K562 (cell line): ENCODE measurements at regions not wholly inside any gene's neighbourhood (a gene's known extent, or its start where the extent isn't known, plus 50 kb on each side); places are given as distances from the start of the nearest gene placed in this dataset.

Experiments
- ATAC-seq: fragments of 200-7000 bp; cut with Tn5 transposase; 3 replicates; pipeline ENCODE4 v1.9.1; 2020; ENCODE audit warnings: moderate library complexity
- BruUV-seq: library from RNA; stranded (reverse); fragments of 400-500 nt; replicated peaks from 2 replicates; lab custom pipeline; 2021; lab: Mats Ljungman, UMichigan
- CTCF ChIA-PET: fragments of 300-600 bp; formaldehyde crosslinking; extraction: SDS; loops from one replicate; lab custom pipeline; 2021; ENCODE audit warnings: low intra/inter-chr PET ratio; lab: Yijun Ruan, JAX
- POLR2A ChIA-PET: fragments of 300-600, 350-650 bp; sonication (Branson Sonifier 250); formaldehyde crosslinking; extraction: SDS; loops from one replicate; lab custom pipeline; 2021; ENCODE audit warnings: antibody characterized with exemption, inconsistent platforms; lab: Yijun Ruan, JAX
- DNase-seq, 4 experiments: peaks; one replicate each; pipeline versions ENCODE4 v3.0.0 to v3.0.0-alpha.2; 2011 to 2018; ENCODE audit warnings: low spot score in 3 of 4, mixed read lengths in 3 of 4; ENCODE audit errors: extremely low read depth in 1 of 4
- FAIRE-seq: peaks from 2 replicates; lab custom pipeline; 2011; peaks lifted over from hg19 to GRCh38; lab: Jason Lieb, UNC
- H2AFZ ChIP-seq: 2 replicates; pipeline ENCODE4 v1.6.0; 2011; ENCODE audit warnings: low read depth, low read length, control low read depth, inconsistent platforms
- H3K27ac ChIP-seq: fragments of 200-600 bp; 3 replicates; pipeline ENCODE4 v1.8.0; 2011; ENCODE audit warnings: low read depth, mild to moderate bottlenecking, control low read depth, inconsistent platforms, low read length, moderate library complexity, mixed read lengths; ENCODE audit errors: extremely low read depth
- H3K27me3 ChIP-seq, 2 experiments: fragments of 300-600 bp in 1 of 2; 2 replicates in 1 of 2; 3 replicates in 1 of 2; pipeline versions ENCODE4 v1.6.0 to v1.8.0; 2011; ENCODE audit warnings: inconsistent platforms in 2 of 2, low read length in 2 of 2, mild to moderate bottlenecking in 1 of 2, mixed read lengths in 1 of 2, moderate library complexity in 1 of 2; ENCODE audit not compliant: control insufficient read depth in 2 of 2, insufficient read depth in 2 of 2
- H3K36me3 ChIP-seq: fragments of 300-600 bp; 3 replicates; pipeline ENCODE4 v1.8.0; 2011; ENCODE audit warnings: mild to moderate bottlenecking, low read length, inconsistent platforms; ENCODE audit not compliant: control insufficient read depth, insufficient read depth
- H3K4me1 ChIP-seq, 2 experiments: fragments of 200-600 bp in 1 of 2; replicated peaks in 1 of 2; 2 replicates in 1 of 2; 3 replicates in 1 of 2; pipeline versions ENCODE4 v1.5.1 to v1.8.0; 2011; ENCODE audit warnings: inconsistent platforms in 2 of 2, low read length in 2 of 2, mild to moderate bottlenecking in 1 of 2, mixed read lengths in 1 of 2, moderate library complexity in 1 of 2; ENCODE audit not compliant: control insufficient read depth in 2 of 2, insufficient read depth in 2 of 2
- H3K4me2 ChIP-seq: 2 replicates; pipeline ENCODE4 v1.6.1; 2011; ENCODE audit warnings: low read length, control low read depth, inconsistent platforms, mixed read lengths; ENCODE audit not compliant: insufficient read depth
- H3K4me3 ChIP-seq: fragments of 200-600 bp; sonication (generic), shearing (Covaris generic); 2 replicates; pipeline ENCODE4 v1.5.1; 2016; ENCODE audit warnings: control low read depth, inconsistent platforms
- H3K79me2 ChIP-seq: fragments of 200-600 bp; 3 replicates; pipeline ENCODE4 v1.8.0; 2011; ENCODE audit warnings: low read length, inconsistent platforms; ENCODE audit not compliant: control insufficient read depth, insufficient read depth
- H3K9ac ChIP-seq, 2 experiments: 2 replicates each; pipeline versions ENCODE4 v1.6.0 to v1.6.1; 2011; ENCODE audit warnings: low read depth in 2 of 2, low read length in 2 of 2, control low read depth in 1 of 2, inconsistent platforms in 1 of 2, mild to moderate bottlenecking in 1 of 2, mixed read lengths in 1 of 2; ENCODE audit not compliant: insufficient read depth in 1 of 2
- H3K9me1 ChIP-seq: one replicate; pipeline ENCODE4 v1.6.0; 2011; ENCODE audit warnings: inconsistent platforms, mild to moderate bottlenecking, low read length, moderate library complexity; ENCODE audit not compliant: control insufficient read depth, insufficient read depth
- H3K9me3 ChIP-seq: replicated peaks from 2 replicates; pipeline ENCODE4 v1.5.1; 2011; ENCODE audit warnings: low read depth, low read length, inconsistent platforms; ENCODE audit not compliant: control insufficient read depth, insufficient read depth
- H4K20me1 ChIP-seq: replicated peaks from 2 replicates; pipeline ENCODE4 v1.6.1; 2011; ENCODE audit warnings: low read length, inconsistent platforms, mixed read lengths; ENCODE audit not compliant: control insufficient read depth, insufficient read depth
- KDM4B ChIP-seq, 2 experiments: fragments of 450-650 bp in 1 of 2; sonication (generic) in 1 of 2; IDR thresholded peaks; 2 replicates each; pipeline ENCODE4 v1.6.1; 2016 to 2017; ENCODE audit warnings: borderline replicate concordance in 2 of 2, antibody characterized with exemption in 1 of 2, low read depth in 1 of 2, mild to moderate bottlenecking in 1 of 2
- NRF1 ChIP-seq, 2 experiments: fragments of 450-650 bp; IDR thresholded peaks in 1 of 2; conservative IDR thresholded peaks in 1 of 2; 2 replicates each; pipeline ENCODE4 v1.6.1; 2014; ENCODE audit warnings: mild to moderate bottlenecking in 2 of 2
- XRCC3 ChIP-seq: fragments of 450-650 bp; IDR thresholded peaks from 2 replicates; pipeline ENCODE4 v1.6.1; 2017; ENCODE audit warnings: mild to moderate bottlenecking, moderate library complexity
- WGBS: fragments of 100-300 bp; shearing (Covaris generic); methylation state at CpG from one replicate; pipeline ENCODE4 v1.1.6; 2016; ENCODE audit warnings: low coverage, mixed read lengths; ENCODE audit not compliant: insufficient coverage; ENCODE audit errors: missing lambda C conversion rate; 5-methylcytosine and 5-hydroxymethylcytosine counted together
- in situ Hi-C: fragments of 300-500 bp; cut with MboI; formaldehyde crosslinking; loops from 4 replicates; pipeline ENCODE4 v1.15.0; 2018; ENCODE audit warnings: inconsistent platforms, mixed read lengths
- intact Hi-C: fragments of 100-400 bp; cut with micrococcal nuclease; formaldehyde crosslinking; loops from 2 replicates; pipeline ENCODE4 v1.14.2; 2022
- TF ChIP-seq, protein P1 (sequence below): sonication (generic); formaldehyde crosslinking; IDR thresholded peaks from 2 replicates; pipeline ENCODE4 v1.8.0; 2022; ENCODE audit warnings: missing genetic modification reagents, mild to moderate bottlenecking, borderline replicate concordance

DNA sequence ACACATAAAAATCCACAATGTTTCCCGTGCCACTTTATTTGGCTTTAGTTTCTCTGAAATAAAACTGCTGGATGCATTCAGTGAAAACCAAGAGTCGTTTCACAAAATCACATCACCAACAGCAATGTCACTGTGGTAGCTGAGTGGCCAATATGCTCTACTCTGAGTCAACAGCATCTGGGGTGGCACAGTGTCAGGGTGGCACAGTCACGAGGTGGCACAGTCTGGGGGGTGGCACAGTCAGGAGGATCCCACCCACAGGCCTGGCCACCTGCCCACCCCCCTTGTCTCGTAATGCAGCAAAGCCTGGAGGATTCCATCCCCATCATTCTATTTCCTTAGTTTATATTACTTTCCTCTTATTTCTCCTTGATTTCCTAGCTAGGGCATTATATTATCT is 87.0 kb downstream of the ANKRD60 start:
- Histone ChIP-seq H3K4me2 (no peak overlapping the region), H3K36me3 (no peaks in the 10 kb centered on the region), H3K9me1 (no peaks in the 10 kb centered on the region), H3K27me3 (peaks cover 0 to 28% of the 10 kb centered on the region in 2 experiments; a peak in 2 of 5 replicates), H2AFZ (no peak overlapping the region), H4K20me1 (no peaks in the 10 kb centered on the region), H3K4me1 (no peaks in the 10 kb centered on the region), H3K9me3 (no peaks in the 10 kb centered on the region), H3K27ac (no peak overlapping the region), H3K9ac (no peak overlapping the region), H3K79me2 (no peaks in the 10 kb centered on the region), H3K4me3 (no peak overlapping the region)
- no peak for ATAC-seq
- 0% methylated on average over 4 of the region's 4 CpGs for WGBS
- FAIRE-seq, result no peak
- CTCF ChIA-PET, result no interaction called here
- POLR2A ChIA-PET, result interaction anchor here (0.9 kb wide), 1 partner anchor 11 kb away, joined by 3 read pairs; no protein-coding TSS in a partner anchor
- no TSS peak for BruUV-seq
- TF ChIP-seq KDM4B (IDR thresholded peaks at IDR 0.05; ENCODE audit: borderline replicate concordance in 2 of 2, low read depth in 1 of 2), result no peak
- no peak for TF ChIP-seq XRCC3
- TF ChIP-seq, protein P1, sequence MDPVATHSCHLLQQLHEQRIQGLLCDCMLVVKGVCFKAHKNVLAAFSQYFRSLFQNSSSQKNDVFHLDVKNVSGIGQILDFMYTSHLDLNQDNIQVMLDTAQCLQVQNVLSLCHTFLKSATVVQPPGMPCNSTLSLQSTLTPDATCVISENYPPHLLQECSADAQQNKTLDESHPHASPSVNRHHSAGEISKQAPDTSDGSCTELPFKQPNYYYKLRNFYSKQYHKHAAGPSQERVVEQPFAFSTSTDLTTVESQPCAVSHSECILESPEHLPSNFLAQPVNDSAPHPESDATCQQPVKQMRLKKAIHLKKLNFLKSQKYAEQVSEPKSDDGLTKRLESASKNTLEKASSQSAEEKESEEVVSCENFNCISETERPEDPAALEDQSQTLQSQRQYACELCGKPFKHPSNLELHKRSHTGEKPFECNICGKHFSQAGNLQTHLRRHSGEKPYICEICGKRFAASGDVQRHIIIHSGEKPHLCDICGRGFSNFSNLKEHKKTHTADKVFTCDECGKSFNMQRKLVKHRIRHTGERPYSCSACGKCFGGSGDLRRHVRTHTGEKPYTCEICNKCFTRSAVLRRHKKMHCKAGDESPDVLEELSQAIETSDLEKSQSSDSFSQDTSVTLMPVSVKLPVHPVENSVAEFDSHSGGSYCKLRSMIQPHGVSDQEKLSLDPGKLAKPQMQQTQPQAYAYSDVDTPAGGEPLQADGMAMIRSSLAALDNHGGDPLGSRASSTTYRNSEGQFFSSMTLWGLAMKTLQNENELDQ (CRISPR knock-in tag), result no peak
- TF ChIP-seq NRF1 (conservative IDR thresholded peaks at IDR 0.05 in 1 of 2, IDR thresholded peaks at IDR 0.05 in 1 of 2), result no peak
- intact Hi-C loops (no loop called here), in situ Hi-C loops (no loop called here)
- DNase-seq, result no peak
